Endothelial cell of umbilical vein (primary cell): ENCODE measurements at regions not wholly inside any gene's neighbourhood (a gene's known extent, or its start where the extent isn't known, plus 50 kb on each side); places are given as distances from the start of the nearest gene placed in this dataset.

ENCODE experiments used
- BruUV-seq: library from RNA; stranded (reverse); fragments of 400-500 nt; replicated peaks from 2 replicates; lab custom pipeline; 2021; lab: Mats Ljungman, UMichigan
- CTCF ChIA-PET: fragments of 300-600, 350-600 bp; sonication (Branson Sonifier 250); formaldehyde crosslinking; loops from one replicate; lab custom pipeline; 2021; ENCODE audit warnings: antibody characterized with exemption, inconsistent platforms; lab: Charles Lee
- POLR2A ChIA-PET: fragments of 300-600, 350-600 bp; sonication (Branson Sonifier 250); formaldehyde crosslinking; loops from one replicate; lab custom pipeline; 2021; ENCODE audit warnings: antibody characterized with exemption, inconsistent platforms; lab: Charles Lee
- DNase-seq: peaks from one replicate; pipeline ENCODE4 v3.0.0-alpha.2; 2011; ENCODE audit warnings: low read depth, low spot score
- FAIRE-seq: peaks from 2 replicates; lab custom pipeline; 2011; peaks lifted over from hg19 to GRCh38; lab: Jason Lieb, UNC
- H2AFZ ChIP-seq: 2 replicates; pipeline ENCODE4 v1.6.0; 2012; ENCODE audit warnings: low read depth, low read length, control low read depth, inconsistent platforms
- H3K27ac ChIP-seq: 2 replicates; pipeline ENCODE4 v1.5.1; 2011; ENCODE audit warnings: low read depth, mild to moderate bottlenecking, control low read depth, low read length, moderate library complexity; ENCODE audit not compliant: insufficient read depth
- H3K27me3 ChIP-seq, 2 experiments: 2 replicates each; pipeline versions ENCODE4 v1.6.0 to v1.6.1; 2011; ENCODE audit warnings: low read length in 2 of 2, mixed read lengths in 1 of 2; ENCODE audit not compliant: control insufficient read depth in 2 of 2, insufficient read depth in 2 of 2
- H3K36me3 ChIP-seq, 2 experiments: 2 replicates in 1 of 2; 3 replicates in 1 of 2; pipeline ENCODE4 v1.5.1; 2011; ENCODE audit warnings: low read length in 2 of 2, mild to moderate bottlenecking in 1 of 2, moderate library complexity in 1 of 2; ENCODE audit not compliant: control insufficient read depth in 2 of 2, insufficient read depth in 2 of 2; ENCODE audit errors: extremely low read depth in 1 of 2
- H3K4me1 ChIP-seq: 3 replicates; pipeline ENCODE4 v1.5.1; 2011; ENCODE audit warnings: mild to moderate bottlenecking, low read length; ENCODE audit not compliant: control insufficient read depth, insufficient read depth; ENCODE audit errors: extremely low read depth
- H3K4me2 ChIP-seq: 2 replicates; pipeline ENCODE4 v1.6.1; 2011; ENCODE audit warnings: low read length, control low read depth, mixed read lengths; ENCODE audit not compliant: insufficient read depth
- H3K4me3 ChIP-seq, 3 experiments: fragments of 200-600 bp in 1 of 3; sonication (generic), shearing (Covaris generic) in 1 of 3; replicated peaks in 1 of 3; 2 replicates each; pipeline ENCODE4 v1.5.1; 2011 to 2016; ENCODE audit warnings: control low read depth in 3 of 3, low read length in 3 of 3, mild to moderate bottlenecking in 2 of 3, inconsistent platforms in 1 of 3, low read depth in 1 of 3, moderate library complexity in 1 of 3; ENCODE audit not compliant: insufficient read depth in 1 of 3
- H3K79me2 ChIP-seq: 2 replicates; pipeline ENCODE4 v1.6.0; 2012; ENCODE audit warnings: low read length, inconsistent platforms; ENCODE audit not compliant: control insufficient read depth, insufficient read depth
- H3K9ac ChIP-seq: replicated peaks from 2 replicates; pipeline ENCODE3; 2011; ENCODE audit warnings: low read length, control low read depth; ENCODE audit not compliant: insufficient read depth; ENCODE audit errors: extremely low read depth
- H3K9me1 ChIP-seq: replicated peaks from 3 replicates; pipeline ENCODE4 v1.6.0; 2011; ENCODE audit warnings: mild to moderate bottlenecking, low read length; ENCODE audit not compliant: control insufficient read depth, insufficient read depth; ENCODE audit errors: extremely low read depth
- H3K9me3 ChIP-seq: replicated peaks from 2 replicates; pipeline ENCODE4 v1.5.1; 2012; ENCODE audit warnings: low read length, inconsistent platforms; ENCODE audit not compliant: control insufficient read depth, insufficient read depth
- H4K20me1 ChIP-seq: replicated peaks from 2 replicates; pipeline ENCODE3; 2011; ENCODE audit warnings: mild to moderate bottlenecking, low read length; ENCODE audit not compliant: control insufficient read depth, insufficient read depth; ENCODE audit errors: extremely low read depth
- EZH2 ChIP-seq: IDR thresholded peaks from 2 replicates; pipeline ENCODE4 v1.6.1; 2012; ENCODE audit warnings: borderline replicate concordance, low read depth, mild to moderate bottlenecking, moderate library complexity, low read length, inconsistent platforms; ENCODE audit not compliant: severe bottlenecking
- FOS ChIP-seq: IDR thresholded peaks from 2 replicates; pipeline ENCODE4 v1.6.1; 2011; ENCODE audit warnings: mild to moderate bottlenecking, low read length, moderate library complexity, borderline replicate concordance; ENCODE audit not compliant: insufficient read depth
- GATA2 ChIP-seq: IDR thresholded peaks from 2 replicates; pipeline ENCODE4 v1.7.0; 2011; ENCODE audit warnings: low read depth, mild to moderate bottlenecking, moderate library complexity, mixed read lengths, low read length; ENCODE audit not compliant: insufficient read length, insufficient read depth
- JUN ChIP-seq: IDR thresholded peaks from 2 replicates; pipeline ENCODE4 v1.6.1; 2011; ENCODE audit warnings: borderline replicate concordance, low read depth; ENCODE audit not compliant: insufficient read length, insufficient read depth
- MYC ChIP-seq: IDR thresholded peaks from one replicate; pipeline ENCODE4 v1.6.1; 2011; ENCODE audit warnings: mild to moderate bottlenecking, low read depth, low read length
- POLR2A ChIP-seq: IDR thresholded peaks from 2 replicates; pipeline ENCODE4 v1.6.1; 2012; ENCODE audit warnings: low read depth, mild to moderate bottlenecking, control low read depth, low read length
- POLR2AphosphoS5 ChIP-seq: IDR thresholded peaks from 2 replicates; pipeline ENCODE4 v1.6.1; 2012; ENCODE audit warnings: low read depth, mild to moderate bottlenecking, control low read depth, low read length, moderate library complexity; ENCODE audit not compliant: insufficient read depth
- dilution Hi-C: fragments of 300-500 bp; cut with MboI; formaldehyde crosslinking; loops from one replicate; pipeline ENCODE4 v1.15.0; 2019; ENCODE audit warnings: low sequenced_read_pairs; ENCODE audit not compliant: extremely low pct_ligation_motif_present
- intact Hi-C: fragments of 100-400 bp; cut with micrococcal nuclease; formaldehyde crosslinking; loops from one replicate; pipeline ENCODE4 v1.10.0; 2022
- TF ChIP-seq, protein P1 (sequence below): IDR thresholded peaks from 2 replicates; pipeline ENCODE4 v1.6.1; 2011; ENCODE audit not compliant: insufficient read depth, insufficient read length
- TF ChIP-seq, protein P2 (sequence below), 2 donors: IDR thresholded peaks; 1 replicate in 1 of 2; 2 replicates in 1 of 2; pipeline ENCODE4 v1.5.1; 2011; ENCODE audit warnings: low read length in 2 of 2, mild to moderate bottlenecking in 2 of 2, moderate library complexity in 2 of 2, control low read depth in 1 of 2, inconsistent platforms in 1 of 2, low read depth in 1 of 2; ENCODE audit not compliant: insufficient read depth in 1 of 2; ENCODE audit errors: extremely low read depth in 1 of 2

DNA sequence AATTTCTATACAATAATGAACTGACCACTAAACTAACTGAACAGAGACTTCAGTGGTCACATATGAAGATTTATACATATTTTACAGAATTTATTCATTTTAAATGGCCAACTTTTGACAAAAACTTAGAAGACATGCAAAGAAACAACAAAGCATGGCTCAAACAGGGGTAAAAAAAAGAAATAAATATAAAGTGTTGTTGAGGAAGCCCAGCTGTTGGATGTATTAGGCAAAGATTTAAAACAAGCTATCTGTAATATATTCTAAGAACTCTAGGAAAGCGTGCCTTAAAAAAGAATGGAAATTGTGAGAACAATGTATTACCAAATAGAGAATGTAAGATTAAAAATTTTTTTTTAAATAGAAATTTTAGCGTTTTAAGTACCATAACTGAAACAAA, 210.9 kb upstream of the HTR2C start:
- H3K4me3 ChIP-seq: no peak overlapping the region
- no peak overlapping the region for H3K27ac ChIP-seq
- H3K36me3 ChIP-seq: no peaks in the 10 kb centered on the region
- ChIA-PET CTCF (no interaction called here), POLR2A (no interaction called here)
- TF ChIP-seq GATA2 (no peak), FOS (no peak), EZH2 (no peak), POLR2AphosphoS5 (no peak), JUN (no peak), POLR2A (no peak), MYC (no peak)
- TF ChIP-seq, protein P1, sequence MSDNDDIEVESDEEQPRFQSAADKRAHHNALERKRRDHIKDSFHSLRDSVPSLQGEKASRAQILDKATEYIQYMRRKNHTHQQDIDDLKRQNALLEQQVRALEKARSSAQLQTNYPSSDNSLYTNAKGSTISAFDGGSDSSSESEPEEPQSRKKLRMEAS: no peak
- TF ChIP-seq, protein P2, sequence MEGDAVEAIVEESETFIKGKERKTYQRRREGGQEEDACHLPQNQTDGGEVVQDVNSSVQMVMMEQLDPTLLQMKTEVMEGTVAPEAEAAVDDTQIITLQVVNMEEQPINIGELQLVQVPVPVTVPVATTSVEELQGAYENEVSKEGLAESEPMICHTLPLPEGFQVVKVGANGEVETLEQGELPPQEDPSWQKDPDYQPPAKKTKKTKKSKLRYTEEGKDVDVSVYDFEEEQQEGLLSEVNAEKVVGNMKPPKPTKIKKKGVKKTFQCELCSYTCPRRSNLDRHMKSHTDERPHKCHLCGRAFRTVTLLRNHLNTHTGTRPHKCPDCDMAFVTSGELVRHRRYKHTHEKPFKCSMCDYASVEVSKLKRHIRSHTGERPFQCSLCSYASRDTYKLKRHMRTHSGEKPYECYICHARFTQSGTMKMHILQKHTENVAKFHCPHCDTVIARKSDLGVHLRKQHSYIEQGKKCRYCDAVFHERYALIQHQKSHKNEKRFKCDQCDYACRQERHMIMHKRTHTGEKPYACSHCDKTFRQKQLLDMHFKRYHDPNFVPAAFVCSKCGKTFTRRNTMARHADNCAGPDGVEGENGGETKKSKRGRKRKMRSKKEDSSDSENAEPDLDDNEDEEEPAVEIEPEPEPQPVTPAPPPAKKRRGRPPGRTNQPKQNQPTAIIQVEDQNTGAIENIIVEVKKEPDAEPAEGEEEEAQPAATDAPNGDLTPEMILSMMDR (IDR thresholded peaks at IDR 0.05; ENCODE audit: extremely low read depth in 1 of 2, insufficient read depth in 1 of 2, low read depth in 1 of 2, low read length in 2 of 2): no peak
- H3K9me1 ChIP-seq: no peaks in the 10 kb centered on the region
- no peak overlapping the region for H2AFZ ChIP-seq
- DNase-seq (no peak), FAIRE-seq (no peak)
- no peaks in the 10 kb centered on the region for H4K20me1 ChIP-seq
- no peak overlapping the region for H3K9ac ChIP-seq
- H3K27me3 ChIP-seq: no peaks in the 10 kb centered on the region
- no peaks in the 10 kb centered on the region for H3K79me2 ChIP-seq
- intact Hi-C loops: no loop called here
- BruUV-seq: no TSS peak
- H3K4me2 ChIP-seq: no peak overlapping the region
- dilution Hi-C loops: no loop called here
- no peaks in the 10 kb centered on the region for H3K4me1 ChIP-seq
- no peaks in the 10 kb centered on the region for H3K9me3 ChIP-seq
